Nucleus accumbens (tissue), 56 donors: ENCODE measurements at regions not wholly inside any gene's neighbourhood (a gene's known extent, or its start where the extent isn't known, plus 50 kb on each side); places are given as distances from the start of the nearest gene placed in this dataset.
"Not testable (repeated sequence)": the region's sequence is repeated elsewhere in the genome, so short reads cannot be mapped to it uniquely, and the experiment has no call there.

Experiments
- DNase-seq, 56 donors: peaks; one replicate each; lab custom pipeline; 2025; lab: John Stamatoyannopoulos, UW

GRCh38 chr1:121095014-121095413 is 89.1 kb downstream of the FAM72B start:
- DNase-seq: not testable (repeated sequence)

- peak in 38 of 56 donors; percentile 5 to 83 (median 52) for DNase-seq
Measured at GRCh38 chr1:121097127-121097866, 86.8 kb downstream of the FAM72B start.

- peak in 4 of 56 donors; percentile 5 to 44 (median 10) for DNase-seq
Measured at GRCh38 chr1:121097867-121098215, 86.3 kb downstream of the FAM72B start.

GRCh38 chr1:121109025-121109424 is 75.1 kb downstream of the FAM72B start:
- DNase-seq: not testable (repeated sequence)

GRCh38 chr1:121116522-121117297 is 67.4 kb downstream of the FAM72B start:
- DNase-seq: peak in 12 of 56 donors; percentile 1 to 56 (median 2)

- DNase-seq: peak in 1 of 56 donors; percentile 20
Measured at GRCh38 chr1:121117298-121117611, 66.9 kb downstream of the FAM72B start.

GRCh38 chr1:121117622-121118479 is 66.3 kb downstream of the FAM72B start:
- DNase-seq: peak in 17 of 56 donors; percentile 0 to 43 (median 10)
